Mucosa of descending colon (tissue), 3 donors: ENCODE measurements at regions not wholly inside any gene's neighbourhood (a gene's known extent, or its start where the extent isn't known, plus 50 kb on each side); places are given as distances from the start of the nearest gene placed in this dataset.

Experiments used
- ATAC-seq: fragments of 200-7000 bp; cut with Tn5 transposase; one replicate; pipeline ENCODE4 v1.9.1; 2020; ENCODE audit warnings: mild to moderate bottlenecking, moderate library complexity
- DNase-seq, 3 donors: peaks; one replicate each; pipeline ENCODE4 v3.0.0-alpha.2; 2020
- H3K36me3 ChIP-seq: fragments of 200-600 bp; one replicate; pipeline ENCODE4 v1.8.0; 2021; ENCODE audit warnings: low read depth, mild to moderate bottlenecking
- H3K4me1 ChIP-seq: fragments of 200-600 bp; one replicate; pipeline ENCODE4 v1.8.0; 2021; ENCODE audit warnings: low read depth, mild to moderate bottlenecking
- H3K4me3 ChIP-seq: fragments of 200-600 bp; one replicate; pipeline ENCODE4 v1.8.0; 2021; ENCODE audit warnings: mild to moderate bottlenecking
- H3K9me3 ChIP-seq: fragments of 200-600 bp; one replicate; pipeline ENCODE4 v1.8.0; 2021; ENCODE audit warnings: mild to moderate bottlenecking
- intact Hi-C, 2 donors: fragments of 100-400 bp; cut with DNase I in 1 of 2; cut with micrococcal nuclease in 1 of 2; formaldehyde crosslinking; loops; one replicate each; pipeline versions ENCODE4 v1.11.0 to v1.11.1; 2022; cut with DNase I, micrococcal nuclease
- TF ChIP-seq, protein P1 (sequence below): fragments of 200-600 bp; IDR thresholded peaks from one replicate; pipeline ENCODE4 v1.8.0; 2022; ENCODE audit warnings: antibody characterized with exemption, mild to moderate bottlenecking
- donor health status: DM: no; HTN: no; CAD: no; lungs with moderate emphysema.
- donor health status: DM: no; HTN: no; CAD: no.
- donor health status: DM: no; HTN: yes; CAD: no.

DNA sequence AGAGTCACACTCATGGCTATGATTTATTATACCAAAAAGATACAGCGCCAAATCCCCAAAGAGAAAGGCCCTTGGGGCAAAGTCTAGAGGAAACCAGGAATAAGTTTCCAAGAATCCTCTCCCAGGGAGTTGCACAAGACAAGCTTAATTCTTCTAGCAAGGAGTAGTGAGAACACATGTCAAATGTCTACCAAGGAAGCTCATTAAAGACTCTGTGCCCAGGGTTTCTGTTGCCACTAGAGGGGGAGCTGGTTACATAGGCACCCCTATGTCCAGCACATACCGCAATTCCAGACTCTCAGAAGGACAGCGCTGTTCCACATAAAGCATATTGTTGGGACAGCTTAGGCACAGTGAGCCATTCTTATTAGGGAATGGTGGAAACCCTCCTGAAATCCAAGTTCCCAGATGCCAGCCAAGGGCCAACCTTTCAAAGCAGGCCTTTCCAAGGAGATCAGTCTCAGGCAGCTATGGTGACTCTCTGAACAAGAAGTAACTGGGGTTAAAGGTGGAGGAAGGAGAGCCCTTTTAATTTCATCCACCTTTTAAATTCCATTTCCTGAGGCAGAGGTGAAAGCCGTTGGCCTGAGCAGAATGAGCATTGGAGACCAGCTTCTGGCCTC lies 194.2 kb downstream of the UACA start:
- H3K4me3 ChIP-seq, result no peak overlapping the region
- no peaks in the 10 kb centered on the region for H3K36me3 ChIP-seq
- TF ChIP-seq, protein P1, sequence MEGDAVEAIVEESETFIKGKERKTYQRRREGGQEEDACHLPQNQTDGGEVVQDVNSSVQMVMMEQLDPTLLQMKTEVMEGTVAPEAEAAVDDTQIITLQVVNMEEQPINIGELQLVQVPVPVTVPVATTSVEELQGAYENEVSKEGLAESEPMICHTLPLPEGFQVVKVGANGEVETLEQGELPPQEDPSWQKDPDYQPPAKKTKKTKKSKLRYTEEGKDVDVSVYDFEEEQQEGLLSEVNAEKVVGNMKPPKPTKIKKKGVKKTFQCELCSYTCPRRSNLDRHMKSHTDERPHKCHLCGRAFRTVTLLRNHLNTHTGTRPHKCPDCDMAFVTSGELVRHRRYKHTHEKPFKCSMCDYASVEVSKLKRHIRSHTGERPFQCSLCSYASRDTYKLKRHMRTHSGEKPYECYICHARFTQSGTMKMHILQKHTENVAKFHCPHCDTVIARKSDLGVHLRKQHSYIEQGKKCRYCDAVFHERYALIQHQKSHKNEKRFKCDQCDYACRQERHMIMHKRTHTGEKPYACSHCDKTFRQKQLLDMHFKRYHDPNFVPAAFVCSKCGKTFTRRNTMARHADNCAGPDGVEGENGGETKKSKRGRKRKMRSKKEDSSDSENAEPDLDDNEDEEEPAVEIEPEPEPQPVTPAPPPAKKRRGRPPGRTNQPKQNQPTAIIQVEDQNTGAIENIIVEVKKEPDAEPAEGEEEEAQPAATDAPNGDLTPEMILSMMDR, result no peak
- no peaks in the 10 kb centered on the region for H3K9me3 ChIP-seq
- DNase-seq, result no peak
- intact Hi-C loops, result no loop called here
- no peaks in the 10 kb centered on the region for H3K4me1 ChIP-seq
- peak; percentile 35 for ATAC-seq

DNA sequence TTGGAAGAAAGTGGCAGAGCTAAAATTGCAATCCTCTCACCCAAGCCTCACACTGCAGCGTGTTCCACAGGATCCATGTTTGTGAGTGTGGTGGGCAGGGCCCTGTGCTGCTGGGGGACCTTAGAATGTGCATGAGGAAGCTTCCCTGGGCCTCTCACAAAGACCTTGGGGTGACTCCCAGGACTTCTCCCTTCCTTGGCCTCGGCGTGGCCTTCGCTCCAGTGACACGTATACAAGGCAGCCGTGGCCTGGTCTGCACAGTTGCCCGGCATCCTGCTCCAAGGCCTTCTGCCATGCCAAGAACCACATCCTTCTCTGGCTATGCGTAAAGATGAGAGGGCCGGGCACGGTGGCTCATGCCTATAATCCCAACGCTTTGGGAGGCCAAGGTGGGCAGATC lies 196.4 kb downstream of the UACA start:
- DNase-seq, result no peak
- Histone ChIP-seq H3K36me3 (no peaks in the 10 kb centered on the region), H3K4me1 (no peaks in the 10 kb centered on the region), H3K4me3 (no peak overlapping the region), H3K9me3 (no peaks in the 10 kb centered on the region)
- TF ChIP-seq, protein P1, result no peak
- ATAC-seq, result no peak
- intact Hi-C loops, result no loop called here

DNA sequence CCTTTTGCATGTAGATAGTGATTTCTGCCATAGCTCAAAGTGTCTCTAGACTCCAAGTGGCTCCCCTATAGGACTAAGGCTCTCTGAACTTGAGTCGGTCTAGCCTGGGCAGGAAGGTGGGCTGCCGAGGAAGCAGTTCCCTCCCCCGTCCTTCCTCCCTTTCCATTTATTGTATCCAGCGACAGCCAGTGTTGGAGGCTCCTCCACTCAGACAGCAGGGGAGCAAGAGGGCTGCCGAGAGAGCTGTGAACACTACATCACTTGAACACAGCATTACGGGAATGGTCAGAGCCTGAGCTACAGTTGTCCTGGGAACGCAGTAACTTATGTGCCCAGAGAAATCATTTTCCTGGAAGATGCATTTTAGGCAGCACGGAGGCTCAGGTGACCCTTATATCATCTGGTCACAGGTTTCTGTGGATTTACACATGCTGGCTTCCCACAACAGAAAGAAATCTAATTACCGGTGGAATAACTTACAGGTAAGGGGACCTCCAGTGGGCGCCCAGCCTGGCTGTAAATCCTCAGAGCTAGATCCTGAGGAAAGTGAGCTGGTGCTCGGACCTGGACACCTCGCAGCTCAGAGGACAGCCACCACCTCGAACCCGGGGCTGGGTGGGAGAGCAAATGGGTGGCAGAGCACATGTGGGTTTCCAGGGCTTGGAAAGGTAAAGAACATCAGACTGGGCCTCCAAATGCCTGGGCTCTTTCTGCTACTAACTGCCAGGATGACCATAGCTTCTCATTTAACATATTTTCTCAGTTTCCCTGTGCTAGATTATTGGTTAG lies 197.1 kb downstream of the UACA start:
- no peak for DNase-seq
- ATAC-seq, result no peak
- no peak overlapping the region for H3K4me3 ChIP-seq
- TF ChIP-seq, protein P1, result no peak
- no peaks in the 10 kb centered on the region for H3K36me3 ChIP-seq
- H3K4me1 ChIP-seq, result no peaks in the 10 kb centered on the region
- H3K9me3 ChIP-seq, result no peaks in the 10 kb centered on the region
- intact Hi-C loops, result no loop called here

DNA sequence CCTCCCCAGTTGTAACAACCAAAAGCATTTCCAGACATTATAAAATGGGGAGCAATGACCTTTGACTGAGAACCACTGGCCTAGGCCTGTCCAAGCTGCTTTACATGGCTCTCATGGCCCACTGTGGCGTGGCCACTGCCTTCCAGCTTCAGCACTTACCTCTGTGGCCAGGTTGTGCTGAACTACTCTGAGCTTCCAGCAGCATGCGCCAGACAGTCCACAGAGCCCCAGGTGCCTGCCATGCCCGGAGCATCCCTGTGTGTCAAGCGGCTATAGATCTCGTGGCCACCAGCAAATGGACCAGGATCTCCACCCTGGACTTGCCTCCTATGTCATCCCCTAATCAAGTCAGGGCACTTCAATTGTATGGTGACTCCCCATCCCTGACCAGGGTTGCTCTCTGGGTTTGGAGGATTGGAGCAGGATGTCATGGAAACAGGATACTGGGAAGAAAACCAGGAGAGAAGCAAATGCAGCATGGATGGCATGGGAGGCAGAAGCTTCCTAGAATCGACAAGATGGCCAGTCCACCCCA lies 199.7 kb downstream of the UACA start:
- no peaks in the 10 kb centered on the region for H3K36me3 ChIP-seq
- H3K4me3 ChIP-seq, result no peak overlapping the region
- TF ChIP-seq, protein P1, result no peak
- no peak for ATAC-seq
- no peaks in the 10 kb centered on the region for H3K9me3 ChIP-seq
- intact Hi-C loops, result no loop called here
- no peak for DNase-seq
- H3K4me1 ChIP-seq, result no peaks in the 10 kb centered on the region

DNA sequence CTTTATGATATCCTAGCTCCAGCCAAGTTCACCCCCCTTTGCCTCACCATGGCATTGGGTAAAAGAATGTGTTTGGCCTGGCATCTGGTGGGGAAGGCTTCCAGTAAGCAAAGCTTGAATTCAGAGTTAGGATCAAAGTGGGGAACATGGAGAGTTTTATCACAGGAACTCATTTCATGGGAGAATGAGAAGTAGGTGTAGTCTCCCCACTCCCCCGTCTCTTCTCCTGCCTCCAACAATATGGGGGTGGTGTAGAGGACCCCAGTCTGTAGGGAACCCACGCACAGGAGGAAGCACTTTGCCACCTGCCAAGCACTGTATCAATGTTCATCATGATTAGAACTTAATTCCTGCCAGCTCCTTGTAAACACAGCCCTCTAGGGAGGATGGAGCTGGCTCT lies 200.5 kb downstream of the UACA start:
- no peaks in the 10 kb centered on the region for H3K9me3 ChIP-seq
- DNase-seq (no peak), ATAC-seq (no peak)
- intact Hi-C loops, result no loop called here
- H3K4me3 ChIP-seq, result no peak overlapping the region
- H3K36me3 ChIP-seq, result no peaks in the 10 kb centered on the region
- no peaks in the 10 kb centered on the region for H3K4me1 ChIP-seq
- TF ChIP-seq, protein P1, result no peak
